ENCODE measurements at regions not wholly inside any gene's neighbourhood (a gene's known extent, or its start where the extent isn't known, plus 50 kb on each side); places are given as distances from the start of the nearest gene placed in this dataset.

GRCh38 chr6:15841937-15842726 lies 179.3 kb upstream of the DTNBP1 start:
- Histone ChIP-seq H3K36me3 (replicated peaks; ENCODE audit: control insufficient read depth, insufficient read depth, low read length) (no peaks in the 10 kb centered on the region), H3K4me3 (ENCODE audit: insufficient read depth, low read depth, low read length) (no peak overlapping the region), H3K27me3 (ENCODE audit: control insufficient read depth, insufficient read depth, low read length) (no peaks in the 10 kb centered on the region)
- DNase-seq: no peak

GRCh38 chr6:15839969-15840541 lies 177.2 kb upstream of the DTNBP1 start:
- H3K27me3 ChIP-seq (ENCODE audit: control insufficient read depth, insufficient read depth, low read length): no peaks in the 10 kb centered on the region
- no peak for DNase-seq
- no peak overlapping the region for H3K4me3 ChIP-seq (ENCODE audit: insufficient read depth, low read depth, low read length)
- H3K36me3 ChIP-seq (replicated peaks; ENCODE audit: control insufficient read depth, insufficient read depth, low read length): no peaks in the 10 kb centered on the region

GRCh38 chr6:15837205-15837604 lies 174.4 kb upstream of the DTNBP1 start:
- no peak for DNase-seq
- Histone ChIP-seq H3K27me3 (ENCODE audit: control insufficient read depth, insufficient read depth, low read length) (no peaks in the 10 kb centered on the region), H3K4me3 (ENCODE audit: insufficient read depth, low read depth, low read length) (no peak overlapping the region), H3K36me3 (replicated peaks; ENCODE audit: control insufficient read depth, insufficient read depth, low read length) (no peaks in the 10 kb centered on the region)

- DNase-seq: no peak
- no peak overlapping the region for H3K4me3 ChIP-seq (ENCODE audit: insufficient read depth, low read depth, low read length)
- no peaks in the 10 kb centered on the region for H3K36me3 ChIP-seq (replicated peaks; ENCODE audit: control insufficient read depth, insufficient read depth, low read length)
- H3K27me3 ChIP-seq (ENCODE audit: control insufficient read depth, insufficient read depth, low read length): no peaks in the 10 kb centered on the region
Observed at GRCh38 chr6:15832841-15833240, 170.0 kb upstream of the DTNBP1 start.

GRCh38 chr6:15829156-15829555 lies 166.3 kb upstream of the DTNBP1 start:
- no peaks in the 10 kb centered on the region for H3K36me3 ChIP-seq (replicated peaks; ENCODE audit: control insufficient read depth, insufficient read depth, low read length)
- H3K27me3 ChIP-seq (ENCODE audit: control insufficient read depth, insufficient read depth, low read length): no peaks in the 10 kb centered on the region
- H3K4me3 ChIP-seq (ENCODE audit: insufficient read depth, low read depth, low read length): no peak overlapping the region
- DNase-seq: no peak

GRCh38 chr6:15827496-15828255 lies 164.8 kb upstream of the DTNBP1 start:
- no peaks in the 10 kb centered on the region for H3K27me3 ChIP-seq (ENCODE audit: control insufficient read depth, insufficient read depth, low read length)
- no peak for DNase-seq
- H3K36me3 ChIP-seq (replicated peaks; ENCODE audit: control insufficient read depth, insufficient read depth, low read length): no peaks in the 10 kb centered on the region
- H3K4me3 ChIP-seq (ENCODE audit: insufficient read depth, low read depth, low read length): no peak overlapping the region

- Histone ChIP-seq H3K36me3 (replicated peaks; ENCODE audit: control insufficient read depth, insufficient read depth, low read length) (no peaks in the 10 kb centered on the region), H3K4me3 (ENCODE audit: insufficient read depth, low read depth, low read length) (no peak overlapping the region), H3K27me3 (ENCODE audit: control insufficient read depth, insufficient read depth, low read length) (no peaks in the 10 kb centered on the region)
- no peak for DNase-seq
Observed at GRCh38 chr6:15826814-15827318, 164.0 kb upstream of the DTNBP1 start.

- no peak overlapping the region for H3K4me3 ChIP-seq (ENCODE audit: insufficient read depth, low read depth, low read length)
- DNase-seq: no peak
- H3K36me3 ChIP-seq (replicated peaks; ENCODE audit: control insufficient read depth, insufficient read depth, low read length): no peaks in the 10 kb centered on the region
- H3K27me3 ChIP-seq (ENCODE audit: control insufficient read depth, insufficient read depth, low read length): no peaks in the 10 kb centered on the region
Observed at GRCh38 chr6:15825332-15825930, 162.6 kb upstream of the DTNBP1 start.

- no peak for DNase-seq
- Histone ChIP-seq H3K4me3 (ENCODE audit: insufficient read depth, low read depth, low read length) (no peak overlapping the region), H3K27me3 (ENCODE audit: control insufficient read depth, insufficient read depth, low read length) (no peaks in the 10 kb centered on the region), H3K36me3 (replicated peaks; ENCODE audit: control insufficient read depth, insufficient read depth, low read length) (no peaks in the 10 kb centered on the region)
Observed at GRCh38 chr6:15824811-15825210, 162.0 kb upstream of the DTNBP1 start.

- Histone ChIP-seq H3K27me3 (ENCODE audit: control insufficient read depth, insufficient read depth, low read length) (no peaks in the 10 kb centered on the region), H3K4me3 (ENCODE audit: insufficient read depth, low read depth, low read length) (no peak overlapping the region), H3K36me3 (replicated peaks; ENCODE audit: control insufficient read depth, insufficient read depth, low read length) (no peaks in the 10 kb centered on the region)
- no peak for DNase-seq
Observed at GRCh38 chr6:15823838-15824414, 161.1 kb upstream of the DTNBP1 start.

- Histone ChIP-seq H3K36me3 (replicated peaks; ENCODE audit: control insufficient read depth, insufficient read depth, low read length) (no peaks in the 10 kb centered on the region), H3K4me3 (ENCODE audit: insufficient read depth, low read depth, low read length) (no peak overlapping the region)
Observed at GRCh38 chr6:15822835-15823234, 160.0 kb upstream of the DTNBP1 start.

GRCh38 chr6:15819841-15820240 lies 157.0 kb upstream of the DTNBP1 start:
- Histone ChIP-seq H3K36me3 (replicated peaks; ENCODE audit: control insufficient read depth, insufficient read depth, low read length) (no peaks in the 10 kb centered on the region), H3K27me3 (ENCODE audit: control insufficient read depth, insufficient read depth, low read length) (no peaks in the 10 kb centered on the region), H3K4me3 (ENCODE audit: insufficient read depth, low read depth, low read length) (no peak overlapping the region)
- no peak for DNase-seq

More at GRCh38 chr6:15822835-15823234, 160.0 kb upstream of the DTNBP1 start:
- DNase-seq: no peak
- H3K27me3 ChIP-seq (ENCODE audit: control insufficient read depth, insufficient read depth, low read length): no peaks in the 10 kb centered on the region

- no peaks in the 10 kb centered on the region for H3K27me3 ChIP-seq (ENCODE audit: control insufficient read depth, insufficient read depth, low read length)
- H3K36me3 ChIP-seq (replicated peaks; ENCODE audit: control insufficient read depth, insufficient read depth, low read length): no peaks in the 10 kb centered on the region
- no peak overlapping the region for H3K4me3 ChIP-seq (ENCODE audit: insufficient read depth, low read depth, low read length)
- no peak for DNase-seq
Observed at GRCh38 chr6:15819226-15819625, 156.4 kb upstream of the DTNBP1 start.

GRCh38 chr6:15818491-15818890 lies 155.7 kb upstream of the DTNBP1 start:
- H3K27me3 ChIP-seq (ENCODE audit: control insufficient read depth, insufficient read depth, low read length): no peaks in the 10 kb centered on the region
- no peak overlapping the region for H3K4me3 ChIP-seq (ENCODE audit: insufficient read depth, low read depth, low read length)
- DNase-seq: no peak
- no peaks in the 10 kb centered on the region for H3K36me3 ChIP-seq (replicated peaks; ENCODE audit: control insufficient read depth, insufficient read depth, low read length)
